HepG2 (cell line): ENCODE measurements at regions not wholly inside any gene's neighbourhood (a gene's known extent, or its start where the extent isn't known, plus 50 kb on each side); places are given as distances from the start of the nearest gene placed in this dataset.
A peak's percentile ranks its signal among the peaks of the same experiment; 100 is the strongest.

Source experiments
- BRCA1 ChIP-seq: sonication (generic); formaldehyde crosslinking; IDR thresholded peaks from 2 replicates; pipeline ENCODE4 v1.4.0; 2020; ENCODE audit warnings: missing genetic modification reagents
- CENPT ChIP-seq: sonication (generic); formaldehyde crosslinking; IDR thresholded peaks from 2 replicates; pipeline ENCODE4 v1.8.0; 2022; ENCODE audit warnings: low read depth, mild to moderate bottlenecking, moderate library complexity, missing genetic modification reagents
- CHD4 ChIP-seq: fragments of 200-600 bp; sonication (generic); IDR thresholded peaks from 2 replicates; pipeline ENCODE4 v1.7.0; 2017; ENCODE audit warnings: mild to moderate bottlenecking, low read length, borderline replicate concordance
- DMAP1 ChIP-seq: IDR thresholded peaks from 2 replicates; pipeline ENCODE4 v1.6.1; 2016
- ETV5 ChIP-seq: IDR thresholded peaks from 2 replicates; pipeline ENCODE4 v1.6.1; 2018; ENCODE audit warnings: missing biosample characterization, missing genetic modification reagents, inconsistent platforms, borderline replicate concordance
- HMG20B ChIP-seq: conservative IDR thresholded peaks from 2 replicates; pipeline ENCODE4 v1.6.1; 2016; ENCODE audit warnings: missing genetic modification reagents, missing compliant biosample characterization
- MIER3 ChIP-seq: IDR thresholded peaks from 2 replicates; pipeline ENCODE4 v1.6.1; 2016; ENCODE audit warnings: missing compliant biosample characterization, borderline replicate concordance
- MTA3 ChIP-seq: sonication (generic); formaldehyde crosslinking; IDR thresholded peaks from 2 replicates; pipeline ENCODE4 v1.4.0; 2020; ENCODE audit warnings: missing genetic modification reagents
- TCF7 ChIP-seq: sonication (generic); IDR thresholded peaks from 2 replicates; pipeline ENCODE4 v1.6.1; 2016; ENCODE audit warnings: antibody characterized with exemption, low read depth
- ZMAT5 ChIP-seq: sonication (generic); formaldehyde crosslinking; IDR thresholded peaks from 2 replicates; pipeline ENCODE4 v1.5.0; 2020; ENCODE audit warnings: mild to moderate bottlenecking, low read depth, missing genetic modification reagents, borderline replicate concordance
- ZNF20 ChIP-seq: sonication (generic); formaldehyde crosslinking; IDR thresholded peaks from 2 replicates; pipeline ENCODE4 v1.4.0; 2020; ENCODE audit warnings: mild to moderate bottlenecking, moderate library complexity, missing genetic modification reagents
- ZNF44 ChIP-seq: sonication (generic); formaldehyde crosslinking; IDR thresholded peaks from 2 replicates; pipeline ENCODE4 v1.5.1; 2020; ENCODE audit warnings: mild to moderate bottlenecking, missing genetic modification reagents
- ZNF441 ChIP-seq: sonication (generic); formaldehyde crosslinking; IDR thresholded peaks from 2 replicates; pipeline ENCODE4 v1.7.0; 2021; ENCODE audit warnings: missing genetic modification reagents, borderline replicate concordance
- ZNF468 ChIP-seq: sonication (generic); formaldehyde crosslinking; IDR thresholded peaks from 2 replicates; pipeline ENCODE4 v1.8.0; 2022; ENCODE audit warnings: mild to moderate bottlenecking, moderate library complexity, missing genetic modification reagents
- ZNF547 ChIP-seq: sonication (generic); formaldehyde crosslinking; IDR thresholded peaks from 2 replicates; pipeline ENCODE4 v1.5.1; 2020; ENCODE audit warnings: mild to moderate bottlenecking, missing genetic modification reagents
- ZNF570 ChIP-seq: sonication (generic); formaldehyde crosslinking; IDR thresholded peaks from 2 replicates; pipeline ENCODE4 v1.4.0; 2020; ENCODE audit warnings: mild to moderate bottlenecking, missing genetic modification reagents, borderline replicate concordance
- ZNF614 ChIP-seq: IDR thresholded peaks from 2 replicates; pipeline ENCODE4 v1.6.1; 2018; ENCODE audit warnings: missing biosample characterization, missing genetic modification reagents, inconsistent platforms, borderline replicate concordance
- TF ChIP-seq, protein P1 (sequence below): sonication (generic); formaldehyde crosslinking; IDR thresholded peaks from 2 replicates; pipeline ENCODE4 v1.8.1; 2023; ENCODE audit warnings: mild to moderate bottlenecking, missing genetic modification reagents
- TF ChIP-seq, protein P2 (sequence below): sonication (generic); formaldehyde crosslinking; conservative IDR thresholded peaks from 2 replicates; pipeline ENCODE4 v1.4.0; 2020; ENCODE audit warnings: mild to moderate bottlenecking, missing genetic modification reagents, moderate library complexity
- TF ChIP-seq, protein P3 (sequence below): sonication (generic); formaldehyde crosslinking; IDR thresholded peaks from 2 replicates; pipeline ENCODE4 v1.4.0; 2020; ENCODE audit warnings: missing genetic modification reagents, borderline replicate concordance
- TF ChIP-seq, protein P4 (sequence below): fragments of 450-650 bp; IDR thresholded peaks from 2 replicates; pipeline ENCODE4 v1.6.1; 2016

DNA sequence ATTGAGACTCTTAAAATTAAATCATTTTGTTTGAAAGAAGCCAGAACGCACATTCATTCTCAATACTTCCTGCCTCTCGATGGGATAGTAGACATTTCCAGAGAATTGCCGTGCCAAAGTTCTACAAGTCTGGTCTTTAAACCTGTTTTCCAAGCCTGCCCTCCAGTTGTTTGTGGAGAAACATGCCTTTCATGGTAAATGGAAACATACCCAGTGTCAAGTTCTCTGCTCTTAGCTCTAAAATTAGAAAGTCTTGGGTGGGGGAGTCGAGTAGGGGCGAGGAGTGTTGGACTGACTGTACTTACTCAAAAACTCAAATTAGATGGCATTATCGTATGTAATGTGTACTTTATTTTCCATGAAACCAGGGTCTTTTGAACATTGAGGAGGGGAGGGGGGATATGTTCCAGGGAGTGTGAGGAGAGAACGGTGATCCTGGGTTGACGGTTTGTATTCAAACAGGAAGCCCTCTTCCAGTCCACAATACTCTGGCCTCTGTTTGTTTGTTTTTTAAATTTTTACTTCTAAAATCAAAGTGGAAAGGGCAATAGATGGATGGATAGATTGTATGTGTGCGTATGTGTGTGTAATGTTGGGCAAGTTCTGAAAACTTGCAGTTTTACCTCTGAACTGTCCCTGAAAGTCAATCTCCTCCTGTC is 106.8 kb upstream of the ARMC2 start (continued):
- TF ChIP-seq, protein P1, sequence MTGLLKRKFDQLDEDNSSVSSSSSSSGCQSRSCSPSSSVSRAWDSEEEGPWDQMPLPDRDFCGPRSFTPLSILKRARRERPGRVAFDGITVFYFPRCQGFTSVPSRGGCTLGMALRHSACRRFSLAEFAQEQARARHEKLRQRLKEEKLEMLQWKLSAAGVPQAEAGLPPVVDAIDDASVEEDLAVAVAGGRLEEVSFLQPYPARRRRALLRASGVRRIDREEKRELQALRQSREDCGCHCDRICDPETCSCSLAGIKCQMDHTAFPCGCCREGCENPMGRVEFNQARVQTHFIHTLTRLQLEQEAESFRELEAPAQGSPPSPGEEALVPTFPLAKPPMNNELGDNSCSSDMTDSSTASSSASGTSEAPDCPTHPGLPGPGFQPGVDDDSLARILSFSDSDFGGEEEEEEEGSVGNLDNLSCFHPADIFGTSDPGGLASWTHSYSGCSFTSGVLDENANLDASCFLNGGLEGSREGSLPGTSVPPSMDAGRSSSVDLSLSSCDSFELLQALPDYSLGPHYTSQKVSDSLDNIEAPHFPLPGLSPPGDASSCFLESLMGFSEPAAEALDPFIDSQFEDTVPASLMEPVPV (CRISPR knock-in tag): no peak
- TF ChIP-seq ZNF547 (CRISPR knock-in tag) (no peak), MTA3 (CRISPR knock-in tag) (no peak), DMAP1 (CRISPR knock-in tag) (no peak), ZNF614 (CRISPR knock-in tag) (no peak), MIER3 (CRISPR knock-in tag) (no peak), HMG20B (CRISPR knock-in tag) (no peak), ZNF20 (CRISPR knock-in tag) (no peak), TCF7 (peak; percentile 35; the same call in 1 of the 2 replicates), CHD4 (no peak), ETV5 (CRISPR knock-in tag) (peak; percentile 18; the same call in 1 of the 2 replicates), ZMAT5 (CRISPR knock-in tag) (no peak), BRCA1 (CRISPR knock-in tag) (no peak), ZNF44 (no peak), ZNF570 (CRISPR knock-in tag) (no peak), ZNF468 (CRISPR knock-in tag) (no peak), ZNF441 (CRISPR knock-in tag) (no peak), CENPT (CRISPR knock-in tag) (no peak)
- TF ChIP-seq, protein P2, sequence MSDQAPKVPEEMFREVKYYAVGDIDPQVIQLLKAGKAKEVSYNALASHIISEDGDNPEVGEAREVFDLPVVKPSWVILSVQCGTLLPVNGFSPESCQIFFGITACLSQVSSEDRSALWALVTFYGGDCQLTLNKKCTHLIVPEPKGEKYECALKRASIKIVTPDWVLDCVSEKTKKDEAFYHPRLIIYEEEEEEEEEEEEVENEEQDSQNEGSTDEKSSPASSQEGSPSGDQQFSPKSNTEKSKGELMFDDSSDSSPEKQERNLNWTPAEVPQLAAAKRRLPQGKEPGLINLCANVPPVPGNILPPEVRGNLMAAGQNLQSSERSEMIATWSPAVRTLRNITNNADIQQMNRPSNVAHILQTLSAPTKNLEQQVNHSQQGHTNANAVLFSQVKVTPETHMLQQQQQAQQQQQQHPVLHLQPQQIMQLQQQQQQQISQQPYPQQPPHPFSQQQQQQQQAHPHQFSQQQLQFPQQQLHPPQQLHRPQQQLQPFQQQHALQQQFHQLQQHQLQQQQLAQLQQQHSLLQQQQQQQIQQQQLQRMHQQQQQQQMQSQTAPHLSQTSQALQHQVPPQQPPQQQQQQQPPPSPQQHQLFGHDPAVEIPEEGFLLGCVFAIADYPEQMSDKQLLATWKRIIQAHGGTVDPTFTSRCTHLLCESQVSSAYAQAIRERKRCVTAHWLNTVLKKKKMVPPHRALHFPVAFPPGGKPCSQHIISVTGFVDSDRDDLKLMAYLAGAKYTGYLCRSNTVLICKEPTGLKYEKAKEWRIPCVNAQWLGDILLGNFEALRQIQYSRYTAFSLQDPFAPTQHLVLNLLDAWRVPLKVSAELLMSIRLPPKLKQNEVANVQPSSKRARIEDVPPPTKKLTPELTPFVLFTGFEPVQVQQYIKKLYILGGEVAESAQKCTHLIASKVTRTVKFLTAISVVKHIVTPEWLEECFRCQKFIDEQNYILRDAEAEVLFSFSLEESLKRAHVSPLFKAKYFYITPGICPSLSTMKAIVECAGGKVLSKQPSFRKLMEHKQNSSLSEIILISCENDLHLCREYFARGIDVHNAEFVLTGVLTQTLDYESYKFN (CRISPR knock-in tag): peak; percentile 80
- TF ChIP-seq, protein P3, sequence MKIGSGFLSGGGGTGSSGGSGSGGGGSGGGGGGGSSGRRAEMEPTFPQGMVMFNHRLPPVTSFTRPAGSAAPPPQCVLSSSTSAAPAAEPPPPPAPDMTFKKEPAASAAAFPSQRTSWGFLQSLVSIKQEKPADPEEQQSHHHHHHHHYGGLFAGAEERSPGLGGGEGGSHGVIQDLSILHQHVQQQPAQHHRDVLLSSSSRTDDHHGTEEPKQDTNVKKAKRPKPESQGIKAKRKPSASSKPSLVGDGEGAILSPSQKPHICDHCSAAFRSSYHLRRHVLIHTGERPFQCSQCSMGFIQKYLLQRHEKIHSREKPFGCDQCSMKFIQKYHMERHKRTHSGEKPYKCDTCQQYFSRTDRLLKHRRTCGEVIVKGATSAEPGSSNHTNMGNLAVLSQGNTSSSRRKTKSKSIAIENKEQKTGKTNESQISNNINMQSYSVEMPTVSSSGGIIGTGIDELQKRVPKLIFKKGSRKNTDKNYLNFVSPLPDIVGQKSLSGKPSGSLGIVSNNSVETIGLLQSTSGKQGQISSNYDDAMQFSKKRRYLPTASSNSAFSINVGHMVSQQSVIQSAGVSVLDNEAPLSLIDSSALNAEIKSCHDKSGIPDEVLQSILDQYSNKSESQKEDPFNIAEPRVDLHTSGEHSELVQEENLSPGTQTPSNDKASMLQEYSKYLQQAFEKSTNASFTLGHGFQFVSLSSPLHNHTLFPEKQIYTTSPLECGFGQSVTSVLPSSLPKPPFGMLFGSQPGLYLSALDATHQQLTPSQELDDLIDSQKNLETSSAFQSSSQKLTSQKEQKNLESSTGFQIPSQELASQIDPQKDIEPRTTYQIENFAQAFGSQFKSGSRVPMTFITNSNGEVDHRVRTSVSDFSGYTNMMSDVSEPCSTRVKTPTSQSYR (CRISPR knock-in tag): no peak
- TF ChIP-seq, protein P4, sequence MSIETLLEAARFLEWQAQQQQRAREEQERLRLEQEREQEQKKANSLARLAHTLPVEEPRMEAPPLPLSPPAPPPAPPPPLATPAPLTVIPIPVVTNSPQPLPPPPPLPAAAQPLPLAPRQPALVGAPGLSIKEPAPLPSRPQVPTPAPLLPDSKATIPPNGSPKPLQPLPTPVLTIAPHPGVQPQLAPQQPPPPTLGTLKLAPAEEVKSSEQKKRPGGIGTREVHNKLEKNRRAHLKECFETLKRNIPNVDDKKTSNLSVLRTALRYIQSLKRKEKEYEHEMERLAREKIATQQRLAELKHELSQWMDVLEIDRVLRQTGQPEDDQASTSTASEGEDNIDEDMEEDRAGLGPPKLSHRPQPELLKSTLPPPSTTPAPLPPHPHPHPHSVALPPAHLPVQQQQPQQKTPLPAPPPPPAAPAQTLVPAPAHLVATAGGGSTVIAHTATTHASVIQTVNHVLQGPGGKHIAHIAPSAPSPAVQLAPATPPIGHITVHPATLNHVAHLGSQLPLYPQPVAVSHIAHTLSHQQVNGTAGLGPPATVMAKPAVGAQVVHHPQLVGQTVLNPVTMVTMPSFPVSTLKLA: no peak
